ENCODE measurements at regions not wholly inside any gene's neighbourhood (a gene's known extent, or its start where the extent isn't known, plus 50 kb on each side); places are given as distances from the start of the nearest gene placed in this dataset.

DNA sequence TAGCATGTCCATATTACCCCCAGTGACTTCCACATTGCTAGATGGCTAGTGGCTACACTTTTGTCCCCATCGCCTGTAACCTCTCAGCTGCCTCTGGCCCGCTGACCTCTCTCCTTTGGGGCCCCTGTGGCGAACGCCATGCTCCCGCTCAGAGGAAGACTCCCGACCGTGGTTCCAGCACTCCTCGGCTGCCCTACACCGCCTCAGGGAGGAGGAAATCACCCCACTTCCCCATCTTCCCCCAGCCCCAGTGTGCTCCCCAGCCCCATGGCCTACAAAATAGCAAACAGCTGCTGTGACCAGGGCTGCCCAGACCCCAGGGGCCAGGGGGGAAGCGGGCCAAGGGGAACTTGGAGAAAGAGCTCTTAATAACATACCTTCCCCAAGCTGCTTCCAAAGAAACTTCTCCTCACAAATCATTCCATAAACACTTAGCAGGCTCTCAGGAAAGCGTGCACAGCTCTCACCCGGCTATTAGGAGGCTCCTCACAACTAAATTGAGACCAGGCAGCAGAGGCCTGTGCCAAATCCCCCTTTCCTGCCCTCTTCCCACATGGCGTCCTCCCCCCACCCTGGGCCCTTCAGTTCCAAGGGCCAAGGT lies 63.5 kb upstream of the WNT11 start:
- no peak overlapping the region for H3K27ac Mint-ChIP-seq

DNA sequence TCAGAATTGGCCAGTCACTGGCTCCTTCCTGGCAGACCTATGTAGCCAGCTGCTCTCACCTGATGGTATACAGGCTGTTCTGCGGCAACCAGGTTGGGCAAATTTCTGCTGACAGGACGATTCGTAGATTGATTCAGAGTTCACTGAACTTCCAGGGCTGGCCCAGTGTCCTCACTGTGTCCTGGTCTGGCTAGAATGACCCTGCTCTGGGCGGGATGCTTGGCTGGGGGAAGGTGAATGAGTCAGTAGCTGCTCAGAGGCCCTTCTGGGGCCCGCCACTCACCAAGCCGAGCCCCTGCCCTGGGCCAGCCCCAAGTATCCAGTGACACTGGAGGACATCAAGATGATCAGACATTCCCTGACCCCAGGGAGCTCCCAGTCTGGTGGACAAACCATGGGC lies 62.9 kb upstream of the WNT11 start:
- no peak overlapping the region for H3K27ac Mint-ChIP-seq
- peaks cover 2% of the 10 kb centered on the region for H3K27me3 Mint-ChIP-seq
- intact Hi-C loops (cut with micrococcal nuclease): no loop called here
- no peak overlapping the region for H3K4me3 Mint-ChIP-seq
- DNase-seq: no peak
- no peaks in the 10 kb centered on the region for H3K4me1 Mint-ChIP-seq (ENCODE audit: low read depth)
- no peak for ATAC-seq
- CTCF ChIA-PET: interaction anchor here (1.8 kb wide), 1 partner anchor 62 kb away, joined by 8 read pairs; no protein-coding TSS in a partner anchor
- POLR2A ChIA-PET: no interaction called here
- H3K9me3 Mint-ChIP-seq: no peaks in the 10 kb centered on the region
- TF ChIP-seq, protein P1, sequence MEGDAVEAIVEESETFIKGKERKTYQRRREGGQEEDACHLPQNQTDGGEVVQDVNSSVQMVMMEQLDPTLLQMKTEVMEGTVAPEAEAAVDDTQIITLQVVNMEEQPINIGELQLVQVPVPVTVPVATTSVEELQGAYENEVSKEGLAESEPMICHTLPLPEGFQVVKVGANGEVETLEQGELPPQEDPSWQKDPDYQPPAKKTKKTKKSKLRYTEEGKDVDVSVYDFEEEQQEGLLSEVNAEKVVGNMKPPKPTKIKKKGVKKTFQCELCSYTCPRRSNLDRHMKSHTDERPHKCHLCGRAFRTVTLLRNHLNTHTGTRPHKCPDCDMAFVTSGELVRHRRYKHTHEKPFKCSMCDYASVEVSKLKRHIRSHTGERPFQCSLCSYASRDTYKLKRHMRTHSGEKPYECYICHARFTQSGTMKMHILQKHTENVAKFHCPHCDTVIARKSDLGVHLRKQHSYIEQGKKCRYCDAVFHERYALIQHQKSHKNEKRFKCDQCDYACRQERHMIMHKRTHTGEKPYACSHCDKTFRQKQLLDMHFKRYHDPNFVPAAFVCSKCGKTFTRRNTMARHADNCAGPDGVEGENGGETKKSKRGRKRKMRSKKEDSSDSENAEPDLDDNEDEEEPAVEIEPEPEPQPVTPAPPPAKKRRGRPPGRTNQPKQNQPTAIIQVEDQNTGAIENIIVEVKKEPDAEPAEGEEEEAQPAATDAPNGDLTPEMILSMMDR (IDR thresholded peaks at IDR 0.05): no peak
- no peaks in the 10 kb centered on the region for H3K36me3 Mint-ChIP-seq (ENCODE audit: low read depth)

More for the DNA sequence above, 63.5 kb upstream of the WNT11 start:
- intact Hi-C loops (cut with micrococcal nuclease): no loop called here
- peaks cover 2% of the 10 kb centered on the region for H3K27me3 Mint-ChIP-seq
- CTCF ChIA-PET: interaction anchor here (1.8 kb wide), 1 partner anchor 62 kb away, joined by 8 read pairs; no protein-coding TSS in a partner anchor
- no peaks in the 10 kb centered on the region for H3K36me3 Mint-ChIP-seq (ENCODE audit: low read depth)
- TF ChIP-seq, protein P1 (IDR thresholded peaks at IDR 0.05): no peak
- POLR2A ChIA-PET: no interaction called here
- ATAC-seq: no peak
- no peak overlapping the region for H3K4me3 Mint-ChIP-seq
- H3K9me3 Mint-ChIP-seq: no peaks in the 10 kb centered on the region
- DNase-seq: no peak
- H3K4me1 Mint-ChIP-seq (ENCODE audit: low read depth): no peaks in the 10 kb centered on the region

DNA sequence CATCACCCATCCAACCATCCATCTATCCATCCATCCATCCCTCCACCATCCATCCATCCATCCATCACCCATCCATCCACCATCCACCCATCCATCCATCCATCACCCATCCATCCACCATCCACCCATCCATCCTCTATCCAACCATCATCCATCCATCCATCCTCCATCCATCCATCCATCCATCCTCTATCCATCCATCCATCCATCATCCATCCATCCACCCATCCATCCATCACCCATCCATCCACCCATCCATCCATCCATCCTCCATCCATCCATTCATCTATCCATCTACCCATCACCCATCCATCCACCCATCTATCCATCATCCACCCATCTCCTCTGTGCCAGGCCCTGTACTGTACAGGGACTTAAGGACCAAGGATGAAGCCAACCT lies 62.2 kb upstream of the WNT11 start:
- H3K4me3 Mint-ChIP-seq: no peak overlapping the region
- ATAC-seq (no peak), DNase-seq (no peak)
- peaks cover 2% of the 10 kb centered on the region for H3K27me3 Mint-ChIP-seq
- POLR2A ChIA-PET: no interaction called here
- H3K27ac Mint-ChIP-seq: no peak overlapping the region
- H3K36me3 Mint-ChIP-seq (ENCODE audit: low read depth): no peaks in the 10 kb centered on the region
- H3K4me1 Mint-ChIP-seq (ENCODE audit: low read depth): no peaks in the 10 kb centered on the region
- CTCF ChIA-PET: interaction anchor here (0.8 kb wide), 1 partner anchor 51 kb away, joined by 3 read pairs; no protein-coding TSS in a partner anchor
- TF ChIP-seq, protein P1 (IDR thresholded peaks at IDR 0.05): no peak
- no peaks in the 10 kb centered on the region for H3K9me3 Mint-ChIP-seq
- intact Hi-C loops (cut with micrococcal nuclease): no loop called here

DNA sequence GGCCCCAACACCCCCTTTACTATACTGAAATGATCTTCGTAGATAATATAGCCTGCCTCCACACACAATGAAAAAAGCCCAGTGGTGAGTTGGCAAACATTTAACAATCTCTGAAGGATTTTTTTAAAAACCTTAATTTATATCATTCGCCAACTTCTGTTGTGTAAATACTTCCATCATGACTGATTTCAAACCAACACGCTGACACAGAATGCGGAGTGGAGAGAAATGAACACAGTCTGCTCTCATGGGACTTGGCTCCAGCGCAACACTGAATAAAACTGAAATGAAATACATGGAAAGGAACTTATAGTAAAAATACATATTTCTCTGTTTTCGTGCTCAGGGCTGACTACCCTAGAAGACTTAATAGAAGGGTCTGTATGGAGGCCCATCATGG lies 61.3 kb upstream of the WNT11 start:
- ATAC-seq (no peak), DNase-seq (no peak)
- H3K27ac Mint-ChIP-seq: no peak overlapping the region
- intact Hi-C loops (cut with micrococcal nuclease): no loop called here
- ChIA-PET CTCF (interaction anchor here (0.8 kb wide), 1 partner anchor 51 kb away, joined by 3 read pairs; no protein-coding TSS in a partner anchor), POLR2A (no interaction called here)
- no peaks in the 10 kb centered on the region for H3K36me3 Mint-ChIP-seq (ENCODE audit: low read depth)
- H3K27me3 Mint-ChIP-seq: peaks cover 2% of the 10 kb centered on the region
- H3K9me3 Mint-ChIP-seq: no peaks in the 10 kb centered on the region
- H3K4me3 Mint-ChIP-seq: no peak overlapping the region
- TF ChIP-seq, protein P1 (IDR thresholded peaks at IDR 0.05): no peak
- no peaks in the 10 kb centered on the region for H3K4me1 Mint-ChIP-seq (ENCODE audit: low read depth)

GRCh38 chr11:76266286-76267100 lies 60.2 kb upstream of the WNT11 start:
- ChIA-PET POLR2A (no interaction called here), CTCF (no interaction called here)
- intact Hi-C loops (cut with micrococcal nuclease): no loop called here
- Mint-ChIP-seq H3K4me3 (no peak overlapping the region), H3K4me1 (ENCODE audit: low read depth) (no peaks in the 10 kb centered on the region), H3K9me3 (no peaks in the 10 kb centered on the region), H3K27ac (no peak overlapping the region), H3K36me3 (ENCODE audit: low read depth) (no peaks in the 10 kb centered on the region), H3K27me3 (peaks cover 2% of the 10 kb centered on the region)
- ATAC-seq (no peak), DNase-seq (no peak)
- TF ChIP-seq, protein P1 (IDR thresholded peaks at IDR 0.05): no peak

All from activated CD8-positive, alpha-beta T cell treated with anti-CD3 and anti-CD28 coated beads for 36 hours (primary cell).